GM19372 (cell line): ENCODE measurements at regions not wholly inside any gene's neighbourhood (a gene's known extent, or its start where the extent isn't known, plus 50 kb on each side); places are given as distances from the start of the nearest gene placed in this dataset.

Experiments
- ATAC-seq: cut with Tn5 transposase; IDR thresholded peaks from one replicate; pipeline ENCODE4 v1.9.1; 2021; ENCODE audit warnings: mild to moderate bottlenecking, low read depth, moderate library complexity; ENCODE audit not compliant: unreplicated experiment

DNA sequence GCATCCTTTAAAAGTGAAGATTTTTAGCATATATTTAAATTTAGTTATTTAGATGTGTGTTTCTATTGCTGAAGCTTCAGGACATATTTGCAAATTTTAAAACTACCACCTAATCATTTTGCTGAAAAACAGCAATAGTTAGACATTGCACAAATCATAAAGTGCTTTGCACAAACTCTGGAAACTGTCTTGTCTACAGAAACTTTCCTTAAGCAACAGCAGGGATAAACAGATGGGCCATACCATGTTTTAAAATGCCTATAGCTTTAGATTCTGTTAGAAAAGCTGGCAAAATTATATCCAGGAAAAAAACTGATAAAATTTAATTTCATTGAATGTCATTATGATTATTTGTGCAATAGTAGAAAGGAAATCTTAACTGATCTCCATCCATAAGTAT is 1313.9 kb upstream of the ACVR2A start:
- ATAC-seq: no peak

DNA sequence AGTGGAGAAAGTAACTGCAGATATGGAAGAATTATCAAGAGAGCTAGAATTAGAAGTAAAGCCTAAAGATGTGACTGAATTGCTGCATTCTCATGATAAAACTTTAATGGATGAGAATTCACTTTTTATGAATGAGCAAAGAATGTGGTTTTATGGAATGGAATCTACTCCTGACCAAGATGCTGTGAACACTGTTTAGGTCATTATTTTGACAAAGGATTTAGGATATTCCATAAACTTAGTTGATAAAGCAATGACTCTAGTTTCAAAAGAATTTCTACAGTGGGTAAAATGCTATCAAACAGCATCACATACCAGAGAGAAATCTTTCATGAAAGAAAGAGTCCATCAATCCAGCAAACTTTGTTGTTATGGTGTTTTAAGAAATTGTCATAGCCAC is 1317.7 kb upstream of the ACVR2A start:
- no peak for ATAC-seq

DNA sequence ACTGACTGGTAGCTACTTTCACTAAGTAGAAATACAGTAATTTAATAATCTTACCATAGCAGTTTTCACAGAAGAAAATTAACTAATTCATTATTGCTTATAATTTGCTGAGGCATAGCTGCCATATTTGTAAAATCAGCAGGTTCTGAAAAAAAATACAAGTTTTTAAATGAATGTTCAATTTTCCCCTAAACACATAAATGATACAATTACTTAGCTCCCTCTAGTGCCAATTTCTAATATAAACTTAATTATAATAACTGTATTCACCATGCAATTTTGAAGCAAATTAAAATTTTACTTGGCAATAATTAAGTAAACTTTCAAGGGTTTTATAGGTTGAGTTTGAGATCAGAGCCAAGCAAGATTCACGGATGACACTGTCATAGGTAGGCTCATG is 1321.6 kb upstream of the ACVR2A start:
- no peak for ATAC-seq

DNA sequence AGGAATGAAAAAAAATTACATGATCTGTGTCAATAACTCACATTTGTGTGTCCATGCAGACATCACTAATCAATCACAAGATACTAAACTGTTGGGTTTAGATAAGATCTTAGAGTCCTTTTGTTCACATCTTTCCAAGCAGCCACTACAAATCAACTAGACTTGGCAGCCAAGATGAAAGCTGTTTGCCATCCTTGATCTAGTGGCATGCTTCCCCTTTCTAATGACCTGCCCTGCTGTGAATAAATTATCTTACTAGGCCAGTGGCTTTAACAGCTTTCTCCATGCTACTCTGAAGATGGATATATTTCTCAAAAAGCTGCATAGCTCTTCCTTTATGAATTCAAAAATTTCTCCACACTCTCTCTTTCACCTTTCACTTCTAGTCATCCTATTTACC is 1338.0 kb upstream of the ACVR2A start:
- ATAC-seq: no peak

DNA sequence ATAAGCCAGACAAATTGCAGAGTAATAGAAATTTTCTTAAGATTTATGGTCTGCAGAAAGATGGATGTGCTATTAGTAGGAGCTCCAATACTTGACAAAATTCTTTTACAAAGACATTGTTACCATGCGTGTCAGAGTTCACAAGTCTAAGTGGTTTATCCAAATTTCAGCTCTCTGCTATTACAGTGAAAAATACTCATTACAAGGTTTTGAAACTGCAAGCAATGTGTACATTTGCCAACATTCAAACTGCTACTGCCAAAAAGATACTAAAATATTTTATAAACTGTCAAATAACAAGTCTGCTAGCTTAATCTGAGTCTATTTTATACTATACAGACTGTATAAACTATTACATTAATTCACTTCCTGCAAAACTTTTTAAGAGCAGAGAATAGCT is 1341.5 kb upstream of the ACVR2A start:
- no peak for ATAC-seq

DNA sequence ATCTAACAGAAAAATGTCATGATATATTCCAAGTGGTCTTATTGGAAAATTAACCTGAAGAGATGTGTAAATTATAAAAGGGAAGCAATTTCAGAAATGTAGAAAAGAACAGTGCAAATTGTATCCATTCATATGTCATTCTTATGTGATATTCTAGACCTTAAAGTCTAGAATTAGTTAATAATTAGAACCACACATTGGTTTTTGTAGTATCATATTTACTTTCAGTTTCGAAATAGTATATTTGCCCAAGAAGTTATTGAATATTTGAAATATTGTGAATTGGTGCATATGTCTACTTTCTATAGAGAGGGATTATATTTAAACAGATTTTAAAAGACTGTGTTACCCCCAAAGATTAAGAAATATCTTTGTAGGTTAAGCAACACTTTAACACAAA is 1348.6 kb upstream of the ACVR2A start:
- ATAC-seq: no peak

DNA sequence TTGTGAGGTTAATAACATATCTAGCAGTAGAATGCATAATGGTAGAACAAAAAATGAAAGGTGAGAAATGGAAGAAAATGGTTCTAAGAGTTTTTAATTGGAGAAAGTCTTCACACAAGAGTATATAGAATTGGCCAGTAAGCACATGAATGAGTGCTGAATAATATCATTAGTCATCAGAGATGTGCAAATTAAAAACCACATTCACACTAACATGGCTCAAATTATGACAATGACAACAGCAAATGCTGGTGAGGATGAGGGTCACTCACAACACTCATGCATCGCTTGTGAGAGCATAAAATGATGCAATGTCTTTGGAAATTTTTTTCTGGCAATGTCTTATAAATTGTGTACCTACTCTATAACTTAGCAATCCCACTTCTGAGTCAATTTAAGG is 1355.4 kb upstream of the ACVR2A start:
- no peak for ATAC-seq

DNA sequence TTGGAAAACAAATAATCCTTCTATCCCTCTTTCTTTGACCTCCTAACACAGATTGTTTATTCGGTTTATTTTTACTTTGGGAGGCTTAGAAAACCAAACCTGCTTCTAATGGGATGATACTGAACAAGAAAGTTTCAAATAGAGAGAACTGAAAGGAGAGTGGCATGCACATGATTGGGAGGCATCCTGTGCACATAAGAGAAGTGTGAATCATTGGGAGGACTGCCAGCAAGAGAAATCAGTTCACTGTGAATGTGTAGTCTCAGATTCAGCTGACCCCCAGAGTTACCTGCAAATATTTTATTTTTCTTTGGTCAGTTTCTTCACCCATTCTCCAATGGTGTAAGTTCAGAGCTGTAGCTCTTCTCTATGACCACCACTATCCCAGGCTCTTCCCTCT is 1363.2 kb upstream of the ACVR2A start:
- no peak for ATAC-seq

DNA sequence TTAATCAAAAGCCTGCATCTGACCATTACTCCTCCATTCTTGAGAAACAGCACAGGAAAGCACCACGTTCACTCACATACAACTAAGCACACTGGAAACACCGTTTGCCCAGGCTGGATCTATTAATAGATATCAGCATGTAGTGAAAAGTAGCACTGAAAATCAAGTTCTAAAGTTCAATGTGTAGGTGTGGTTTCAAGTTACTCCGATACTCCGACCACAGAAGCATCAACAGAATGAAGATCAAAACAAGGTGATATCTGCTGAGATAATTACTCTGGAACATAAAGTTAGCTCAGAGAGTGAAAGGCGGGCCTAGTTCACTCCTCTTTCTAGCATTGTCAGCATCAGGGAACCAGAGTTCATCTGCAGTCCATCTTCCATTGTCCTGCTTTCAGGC is 1367.4 kb upstream of the ACVR2A start:
- ATAC-seq: peak; percentile 61

DNA sequence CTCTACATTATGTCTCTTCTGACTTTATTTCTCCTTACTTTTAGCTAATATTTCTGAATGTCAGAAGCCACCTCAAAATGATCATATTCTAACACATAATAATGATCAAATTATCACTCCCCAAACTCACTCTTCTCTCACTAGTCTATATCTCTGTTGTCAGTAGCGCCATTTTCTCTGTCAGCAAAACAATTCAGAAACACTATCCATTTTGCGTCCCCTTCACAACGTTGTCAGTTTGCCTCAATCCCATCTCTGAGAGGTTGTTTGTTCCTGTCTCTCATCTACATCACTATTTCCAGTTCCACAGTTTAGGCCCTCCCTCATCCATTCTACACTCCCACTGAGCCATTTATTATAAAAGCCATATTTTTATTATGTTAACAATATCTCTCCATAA is 1376.3 kb upstream of the ACVR2A start:
- ATAC-seq: no peak

DNA sequence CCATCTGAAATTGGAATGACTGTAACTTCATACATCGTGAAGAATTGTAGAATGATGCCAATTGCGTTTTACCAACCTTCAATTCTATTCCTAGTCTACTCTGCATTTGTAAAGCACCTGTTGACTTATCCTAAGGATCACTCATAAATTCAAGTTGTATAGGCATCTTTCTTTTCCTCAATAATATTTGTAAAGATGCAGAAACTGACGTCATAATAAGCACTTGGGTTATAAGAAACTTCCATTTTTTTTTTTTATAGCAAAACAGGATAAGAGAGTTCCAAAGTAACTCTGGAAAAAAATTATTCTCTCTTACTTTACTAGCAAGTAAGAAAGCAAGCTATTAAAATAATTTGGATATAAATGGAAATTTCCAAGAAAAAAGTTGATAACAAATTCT is 1377.4 kb upstream of the ACVR2A start:
- no peak for ATAC-seq

DNA sequence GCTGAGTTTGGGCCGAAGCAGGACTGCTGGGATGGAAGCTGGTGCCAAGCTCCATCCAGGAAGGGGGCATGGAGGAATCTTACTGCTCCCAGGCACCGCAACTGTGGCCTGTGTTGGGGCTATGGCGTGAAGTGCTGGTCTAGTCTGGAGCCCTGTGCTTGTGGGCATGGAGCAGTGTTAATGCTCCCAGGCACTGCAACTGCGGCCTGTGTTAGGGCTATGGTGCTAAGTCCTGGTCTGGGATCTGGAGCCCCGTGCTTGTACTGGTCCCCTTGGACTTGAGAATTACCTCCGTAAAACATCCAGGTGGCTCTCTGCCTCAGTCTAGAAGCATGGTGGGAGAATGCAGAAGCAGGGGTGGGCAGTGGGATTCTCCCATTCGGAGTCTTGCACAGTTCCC is 1379.4 kb upstream of the ACVR2A start:
- ATAC-seq: no peak

DNA sequence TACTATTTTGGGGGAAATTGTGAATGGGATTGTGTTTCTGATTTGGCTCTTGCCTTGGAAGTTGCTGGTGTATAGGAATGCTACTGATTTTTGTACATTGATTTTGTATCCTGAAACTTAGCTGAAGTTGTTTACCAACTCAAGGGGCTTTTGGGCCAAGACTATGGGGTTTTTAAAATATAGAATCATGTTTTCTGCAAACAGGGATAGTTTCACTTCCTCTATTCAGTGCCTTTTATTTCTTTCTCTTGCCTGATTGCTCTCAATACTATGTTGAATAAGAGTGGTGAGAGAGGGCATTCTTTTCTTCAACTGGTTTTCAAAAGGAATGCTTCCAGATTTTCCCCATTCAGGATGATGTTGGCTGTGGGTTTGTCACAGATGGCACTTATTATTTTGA is 1383.8 kb upstream of the ACVR2A start:
- ATAC-seq: peak; percentile 86

DNA sequence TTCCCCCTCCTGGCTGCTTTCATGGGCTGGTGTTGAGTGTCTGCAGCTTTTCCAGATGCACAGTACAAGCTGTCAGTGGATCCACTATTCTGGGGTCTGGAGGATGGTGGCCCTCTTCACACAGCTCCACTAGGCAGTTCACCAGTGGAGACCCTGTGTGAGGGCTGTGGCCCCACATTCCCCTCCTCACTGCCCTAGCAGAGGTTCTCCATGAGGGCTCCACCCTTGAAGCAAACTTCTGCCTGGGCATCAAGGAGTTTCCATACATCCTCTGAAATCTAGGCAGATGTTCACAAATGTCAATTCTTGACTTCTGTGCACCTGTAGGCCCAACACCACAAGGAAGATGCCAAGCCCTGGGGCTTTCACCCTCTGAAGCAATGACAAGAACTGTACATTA is 1386.2 kb upstream of the ACVR2A start:
- no peak for ATAC-seq

DNA sequence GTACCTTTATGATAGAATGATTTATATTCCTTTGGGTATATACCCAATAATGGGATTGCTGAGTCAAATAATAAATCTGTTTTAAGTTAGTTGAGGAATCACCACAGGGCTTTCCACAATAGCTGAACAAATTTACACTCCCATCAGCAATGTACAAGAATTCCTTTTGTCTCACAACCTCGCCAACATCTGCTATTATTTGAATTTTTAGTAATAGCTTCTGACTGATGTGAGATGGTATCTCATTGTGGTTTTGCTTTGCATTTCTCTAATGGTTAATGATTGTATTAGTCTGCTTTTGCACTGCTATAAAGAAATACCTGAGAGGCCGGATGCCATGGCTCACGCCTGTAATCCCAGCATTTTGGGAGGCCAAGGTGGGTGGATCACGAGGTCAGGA is 1387.6 kb upstream of the ACVR2A start:
- ATAC-seq: no peak

DNA sequence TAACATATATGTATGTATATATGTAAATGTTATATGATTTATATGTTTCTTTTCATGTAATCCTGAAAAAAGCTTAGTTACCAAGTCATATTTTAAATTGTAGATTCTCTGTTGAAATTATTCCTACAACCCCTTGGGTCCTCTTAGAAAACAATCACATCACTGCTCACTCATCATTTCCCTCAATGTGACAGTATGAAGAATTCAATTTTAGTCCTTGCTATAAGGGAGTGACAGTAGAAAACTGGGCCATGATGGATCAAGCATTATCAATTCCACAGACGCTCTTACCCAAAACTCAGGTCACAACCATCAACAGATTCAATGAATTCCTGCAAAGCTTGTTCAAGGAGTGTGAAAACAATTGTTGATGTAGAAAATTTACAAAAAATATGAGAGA is 1389.5 kb upstream of the ACVR2A start:
- no peak for ATAC-seq

DNA sequence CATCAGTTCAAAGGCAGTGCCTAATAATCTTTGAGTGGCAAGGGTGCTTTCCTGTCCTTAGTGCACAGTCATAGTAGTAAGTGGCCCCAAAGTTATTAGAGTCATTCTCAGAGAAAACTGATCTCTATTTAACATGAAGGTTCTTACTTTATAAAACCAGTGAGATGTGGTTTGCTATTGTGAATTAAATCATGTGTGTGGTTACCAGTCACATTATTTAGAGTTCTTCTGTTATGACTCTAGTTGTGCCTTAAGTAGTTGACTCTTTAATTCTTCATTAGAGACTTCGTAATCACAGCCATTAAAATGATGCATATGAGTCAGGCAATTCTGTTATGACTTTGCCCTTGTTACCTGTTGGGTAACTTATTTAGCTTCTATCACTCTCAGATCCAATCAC is 1392.9 kb upstream of the ACVR2A start:
- peak; percentile 47 for ATAC-seq

DNA sequence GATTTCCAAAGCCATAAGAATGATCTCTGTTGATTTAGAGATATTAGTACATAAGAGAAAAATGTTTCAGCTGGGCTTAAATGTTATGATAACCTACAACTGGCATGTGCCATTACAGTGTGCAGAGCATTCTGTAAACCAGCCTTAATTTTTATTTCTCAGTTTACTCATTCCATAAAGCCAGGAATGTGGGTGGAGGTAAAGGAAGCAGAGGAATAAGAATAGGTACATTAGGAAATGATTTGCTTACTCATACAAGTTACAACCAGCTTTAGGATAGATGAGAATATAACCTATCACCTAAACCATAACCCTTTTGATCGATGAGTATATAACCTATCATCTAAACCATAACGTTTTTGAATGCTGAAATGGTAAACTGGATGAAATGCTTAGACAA is 1394.7 kb upstream of the ACVR2A start:
- no peak for ATAC-seq

DNA sequence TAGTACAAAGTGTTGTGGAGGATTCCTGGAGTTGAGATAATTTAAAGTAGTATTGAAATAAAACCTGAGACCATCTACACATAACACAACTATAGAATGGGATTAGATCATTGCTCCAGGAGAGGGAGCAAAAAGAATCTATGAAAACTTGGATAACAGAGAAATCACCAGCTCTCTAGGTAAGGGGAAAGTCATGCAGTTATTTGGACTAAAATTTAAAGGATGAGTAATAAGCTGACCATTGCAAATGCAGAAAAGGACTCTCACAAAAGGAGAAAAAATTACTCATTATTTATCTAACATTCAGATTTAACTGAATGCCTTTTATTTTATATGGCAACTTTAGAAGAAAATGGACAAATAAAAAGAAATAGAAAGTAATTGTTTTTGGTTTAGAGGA is 1399.8 kb upstream of the ACVR2A start:
- ATAC-seq: no peak

DNA sequence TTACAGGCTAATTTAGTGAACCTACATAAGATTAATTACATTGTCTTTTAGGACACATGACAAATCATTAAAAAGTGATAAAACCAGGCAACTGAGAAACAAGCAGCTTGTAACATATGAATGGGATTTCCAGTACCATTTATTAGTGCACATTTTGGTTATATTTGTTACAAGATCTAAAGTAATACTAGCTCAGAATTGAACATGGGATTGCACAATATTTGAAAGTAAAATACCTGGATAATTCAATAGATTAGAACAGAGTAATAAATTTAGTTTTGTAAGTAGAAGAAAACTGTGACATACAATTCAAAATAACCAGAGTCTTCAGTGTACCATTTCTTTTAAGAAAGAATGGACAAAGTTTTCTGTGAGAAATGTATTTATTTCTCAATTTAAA is 1400.7 kb upstream of the ACVR2A start:
- no peak for ATAC-seq

DNA sequence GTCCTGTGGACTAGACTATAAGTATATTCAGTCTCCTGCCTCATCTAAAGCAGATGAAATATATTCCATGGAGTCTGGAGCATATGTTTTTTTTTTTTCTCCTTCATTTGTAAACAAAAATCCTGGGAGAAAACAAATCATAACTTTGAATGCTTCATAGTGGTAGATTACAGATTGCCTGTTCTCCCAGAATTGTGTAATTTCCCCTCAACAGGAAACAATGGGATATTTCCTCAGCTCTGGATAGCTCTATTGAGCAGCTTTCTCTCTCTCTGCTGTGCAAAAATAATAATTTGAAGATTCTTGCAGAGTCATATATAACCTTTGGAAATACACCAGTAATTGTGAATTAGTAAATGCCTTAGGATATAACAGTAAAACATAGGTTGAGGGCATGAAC is 1406.6 kb upstream of the ACVR2A start:
- no peak for ATAC-seq

DNA sequence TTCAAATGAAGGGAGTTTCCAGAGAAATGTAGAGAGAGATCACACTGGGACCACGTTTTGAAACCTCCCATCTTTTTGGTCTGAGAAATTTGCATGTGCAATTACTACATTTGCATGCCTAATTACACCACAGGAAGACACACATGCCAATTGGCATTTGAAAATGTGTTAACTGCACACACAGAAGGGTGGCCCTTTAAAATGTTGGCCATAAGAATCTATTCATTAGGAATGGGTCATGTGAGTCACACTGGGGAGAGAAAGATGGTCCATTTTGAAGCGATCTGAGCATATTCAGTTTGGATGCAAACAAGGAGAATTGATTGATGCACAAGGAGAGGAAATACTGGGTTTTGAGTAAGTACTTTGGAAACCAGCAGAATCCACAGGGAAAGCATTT is 1407.1 kb upstream of the ACVR2A start:
- ATAC-seq: no peak

DNA sequence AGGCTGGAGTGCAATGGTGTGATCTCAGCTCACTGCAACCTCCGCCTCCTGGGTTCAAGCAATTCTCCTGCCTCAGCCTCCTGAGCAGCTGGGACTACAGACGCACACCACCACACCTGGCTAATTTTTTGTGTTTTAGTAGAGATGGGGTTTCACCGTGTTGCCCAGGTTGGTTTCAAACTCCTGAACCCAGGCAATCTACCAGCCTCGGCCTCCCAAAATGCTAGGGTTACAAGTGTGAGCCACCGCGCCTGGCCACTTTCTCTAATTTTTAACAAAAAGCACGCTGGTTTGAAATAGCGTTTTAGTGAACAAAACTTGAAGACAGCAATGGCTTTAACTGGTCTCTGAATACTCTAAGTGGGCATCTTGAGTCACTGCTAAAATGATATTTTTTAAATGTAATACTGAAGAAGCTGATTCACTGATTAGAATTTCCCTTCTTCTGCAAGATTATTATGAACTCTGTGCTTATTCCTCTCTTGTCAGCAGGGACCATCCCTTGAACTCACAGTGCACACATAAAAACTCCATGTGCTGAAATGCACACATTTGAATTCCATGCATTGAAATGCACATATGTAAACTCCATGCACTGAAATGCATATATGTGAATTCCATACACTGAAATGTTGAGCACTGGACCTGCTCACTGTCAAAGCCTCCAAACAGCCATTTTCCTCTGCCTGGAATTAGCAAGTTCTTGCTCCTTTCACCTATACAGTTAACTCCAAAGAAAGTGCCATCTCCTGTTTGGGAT is 1411.5 kb upstream of the ACVR2A start:
- ATAC-seq: no peak
